SK-N-SH (cell line): ENCODE measurements at regions not wholly inside any gene's neighbourhood (a gene's known extent, or its start where the extent isn't known, plus 50 kb on each side); places are given as distances from the start of the nearest gene placed in this dataset.

ENCODE experiments used
- CTCF ChIA-PET: fragments of 300-600, 350-600 bp; formaldehyde crosslinking; extraction: SDS; loops from one replicate; lab custom pipeline; 2021; lab: Yijun Ruan, JAX
- POLR2A ChIA-PET: fragments of 350-600 bp; sonication (Branson Sonifier 250); formaldehyde crosslinking; extraction: SDS; loops from one replicate; lab custom pipeline; 2020; ENCODE audit warnings: antibody characterized with exemption, inconsistent platforms; lab: Yijun Ruan, JAX
- DNase-seq: peaks from one replicate; pipeline ENCODE4 v3.0.0; 2012
- H2AFZ ChIP-seq: fragments of 200-600 bp; sonication (generic); 2 replicates; pipeline ENCODE4 v1.8.1; 2016; ENCODE audit warnings: antibody characterized with exemption, mild to moderate bottlenecking, low read depth
- H3F3A ChIP-seq: fragments of 200-600 bp; sonication (generic); replicated peaks from 2 replicates; pipeline ENCODE3; 2016; ENCODE audit warnings: antibody characterized with exemption, mild to moderate bottlenecking; ENCODE audit not compliant: insufficient read depth
- H3K27ac ChIP-seq, 2 experiments: fragments of 200-500 bp in 1 of 2; fragments of 200-600 bp in 1 of 2; sonication (Bioruptor generic) in 1 of 2; sonication (generic), shearing (Covaris generic) in 1 of 2; 2 replicates each; pipeline versions ENCODE4 v1.5.1 to v1.6.1; 2014 to 2016; ENCODE audit warnings: low read depth in 2 of 2, inconsistent platforms in 1 of 2, low read length in 1 of 2, mild to moderate bottlenecking in 1 of 2, mixed read lengths in 1 of 2
- H3K27me3 ChIP-seq: fragments of 200-600 bp; sonication (generic), shearing (Covaris generic); 2 replicates; pipeline ENCODE4 v1.6.1; 2016; ENCODE audit warnings: mixed run types; ENCODE audit not compliant: insufficient read depth
- H3K36me3 ChIP-seq, 2 experiments: fragments of 200-500 bp in 1 of 2; fragments of 200-600 bp in 1 of 2; sonication (Bioruptor generic) in 1 of 2; sonication (generic) in 1 of 2; replicated peaks in 1 of 2; 2 replicates each; pipeline versions ENCODE3 to v1.5.1; 2014 to 2016; ENCODE audit warnings: low read length in 1 of 2, mild to moderate bottlenecking in 1 of 2; ENCODE audit not compliant: insufficient read depth in 2 of 2, control insufficient read depth in 1 of 2
- H3K4me1 ChIP-seq, 2 experiments: fragments of 200-500 bp in 1 of 2; fragments of 200-600 bp in 1 of 2; sonication (Bioruptor generic) in 1 of 2; sonication (generic), shearing (Covaris generic) in 1 of 2; 2 replicates each; pipeline versions ENCODE4 v1.5.1 to v1.6.1; 2014 to 2016; ENCODE audit warnings: low read depth in 1 of 2, low read length in 1 of 2, mixed run types in 1 of 2; ENCODE audit not compliant: insufficient read depth in 2 of 2, control insufficient read depth in 1 of 2
- H3K4me2 ChIP-seq: fragments of 200-600 bp; sonication (generic), shearing (Covaris generic); 2 replicates; pipeline ENCODE4 v1.6.1; 2017; ENCODE audit warnings: mixed run types
- H3K4me3 ChIP-seq, 2 experiments: fragments of 200-500 bp in 1 of 2; fragments of 200-600 bp in 1 of 2; sonication (Bioruptor generic) in 1 of 2; sonication (generic), shearing (Covaris generic) in 1 of 2; 2 replicates each; pipeline versions ENCODE4 v1.5.1 to v1.8.1; 2014 to 2016; ENCODE audit warnings: low read depth in 2 of 2, inconsistent platforms in 1 of 2, low read length in 1 of 2, mild to moderate bottlenecking in 1 of 2, mixed read lengths in 1 of 2, moderate library complexity in 1 of 2
- H3K79me2 ChIP-seq: fragments of 200-600 bp; sonication (generic); 2 replicates; pipeline ENCODE4 v1.8.1; 2017; ENCODE audit warnings: mild to moderate bottlenecking; ENCODE audit not compliant: insufficient read depth
- H3K9ac ChIP-seq: fragments of 200-600 bp; sonication (generic); 2 replicates; pipeline ENCODE4 v1.6.1; 2017; ENCODE audit warnings: mixed run types
- H3K9me2 ChIP-seq: fragments of 200-600 bp; sonication (generic); 2 replicates; pipeline ENCODE4 v1.6.1; 2017; ENCODE audit warnings: mixed run types
- H3K9me3 ChIP-seq: fragments of 200-600 bp; sonication (generic); 2 replicates; pipeline ENCODE4 v1.6.1; 2017; ENCODE audit warnings: mixed run types, mild to moderate bottlenecking, moderate library complexity
- H4K20me1 ChIP-seq: fragments of 200-600 bp; sonication (generic); 2 replicates; pipeline ENCODE4 v1.6.1; 2017; ENCODE audit warnings: mild to moderate bottlenecking, mixed run types; ENCODE audit not compliant: insufficient read depth
- ELF1 ChIP-seq: IDR thresholded peaks from 2 replicates; pipeline ENCODE4 v1.4.0; 2012
- EP300 ChIP-seq, 2 experiments: IDR thresholded peaks; 2 replicates each; pipeline versions ENCODE4 v1.4.0 to v1.6.1; 2012; ENCODE audit warnings: borderline replicate concordance in 1 of 2, low read depth in 1 of 2, low read length in 1 of 2
- EZH2phosphoT487 ChIP-seq: fragments of 200-600 bp; sonication (generic); IDR thresholded peaks from 2 replicates; pipeline ENCODE4 v1.6.1; 2017; ENCODE audit warnings: low read depth, mixed run types, mild to moderate bottlenecking, antibody characterized with exemption, moderate library complexity, borderline replicate concordance
- FOXJ3 ChIP-seq: sonication (generic); formaldehyde crosslinking; IDR thresholded peaks from 2 replicates; pipeline ENCODE4 v1.5.1; 2020; ENCODE audit warnings: mild to moderate bottlenecking, missing genetic modification reagents
- GABPA ChIP-seq: IDR thresholded peaks from 2 replicates; pipeline ENCODE4 v1.4.0; 2012; ENCODE audit warnings: low read depth, mild to moderate bottlenecking
- IRF3 ChIP-seq: fragments of 150-350 bp; IDR thresholded peaks from 2 replicates; pipeline ENCODE4 v1.6.1; 2016; ENCODE audit warnings: mild to moderate bottlenecking, low read depth, low read length
- MAX ChIP-seq: IDR thresholded peaks from 2 replicates; pipeline ENCODE4 v1.4.0; 2012; ENCODE audit warnings: low read depth
- MEF2A ChIP-seq: IDR thresholded peaks from 2 replicates; pipeline ENCODE4 v1.4.0; 2012; ENCODE audit warnings: low read depth, borderline replicate concordance
- NFIC ChIP-seq: IDR thresholded peaks from 2 replicates; pipeline ENCODE4 v1.4.0; 2012; ENCODE audit warnings: borderline replicate concordance
- POLR2AphosphoS5 ChIP-seq: IDR thresholded peaks from 2 replicates; pipeline ENCODE4 v1.6.1; 2012; ENCODE audit warnings: low read depth, low read length
- RAD21 ChIP-seq: IDR thresholded peaks from 2 replicates; pipeline ENCODE4 v1.6.1; 2012; ENCODE audit warnings: mild to moderate bottlenecking, low read length
- REST ChIP-seq: IDR thresholded peaks from 2 replicates; pipeline ENCODE4 v1.6.1; 2012; ENCODE audit warnings: mild to moderate bottlenecking, low read depth, low read length, moderate library complexity
- RFX5 ChIP-seq: IDR thresholded peaks from 2 replicates; pipeline ENCODE4 v1.6.1; 2012; ENCODE audit warnings: mild to moderate bottlenecking, improper control_type of control experiment, low read length
- RXRA ChIP-seq: IDR thresholded peaks from 2 replicates; pipeline ENCODE4 v1.4.0; 2012; ENCODE audit warnings: low read depth, mild to moderate bottlenecking, borderline replicate concordance
- TAF1 ChIP-seq: IDR thresholded peaks from 2 replicates; pipeline ENCODE4 v1.6.1; 2012; ENCODE audit warnings: low read depth, mild to moderate bottlenecking, low read length, moderate library complexity, borderline replicate concordance
- YY1 ChIP-seq: IDR thresholded peaks from 2 replicates; pipeline ENCODE4 v1.4.0; 2012; ENCODE audit warnings: low read depth, mild to moderate bottlenecking
- ZBTB33 ChIP-seq: IDR thresholded peaks from 2 replicates; pipeline ENCODE4 v1.4.0; 2012; ENCODE audit warnings: low read depth, borderline replicate concordance
- WGBS: methylation state at CpG from one replicate; pipeline ENCODE4 v1.1.6; 2017; ENCODE audit warnings: low lambda C conversion rate; 5-methylcytosine and 5-hydroxymethylcytosine counted together

- no peak overlapping the region for H3K27ac ChIP-seq
- H3K4me2 ChIP-seq, result no peak overlapping the region
- no peaks in the 10 kb centered on the region for H3K4me1 ChIP-seq
- WGBS, result 69% methylated on average over 5 of the region's 5 CpGs
- H3K9me2 ChIP-seq, result no peaks in the 10 kb centered on the region
- H3K4me3 ChIP-seq, result no peak overlapping the region
- no peaks in the 10 kb centered on the region for H3K9me3 ChIP-seq
- no peaks in the 10 kb centered on the region for H3F3A ChIP-seq
- H3K9ac ChIP-seq, result no peak overlapping the region
- H2AFZ ChIP-seq, result no peak overlapping the region
- no peaks in the 10 kb centered on the region for H3K79me2 ChIP-seq
- no peaks in the 10 kb centered on the region for H3K27me3 ChIP-seq
- H3K36me3 ChIP-seq, result no peaks in the 10 kb centered on the region
- no peaks in the 10 kb centered on the region for H4K20me1 ChIP-seq
- DNase-seq, result no peak
- TF ChIP-seq RXRA (no peak), FOXJ3 (CRISPR knock-in tag) (no peak), MAX (no peak), TAF1 (no peak), GABPA (no peak), MEF2A (no peak), REST (no peak), ZBTB33 (no peak), IRF3 (no peak), NFIC (no peak), RAD21 (no peak), EZH2phosphoT487 (no peak), POLR2AphosphoS5 (no peak), ELF1 (no peak), RFX5 (no peak), EP300 (IDR thresholded peaks at IDR 0.05; ENCODE audit: borderline replicate concordance in 1 of 2, low read depth in 1 of 2, low read length in 1 of 2) (no peak), YY1 (no peak)
- POLR2A ChIA-PET, result no interaction called here
- CTCF ChIA-PET, result no interaction called here
These were observed 70.5 kb downstream of the SOX9 start for GRCh38 chr17:72191356-72191755.
